GM19467 (cell line): ENCODE measurements at regions not wholly inside any gene's neighbourhood (a gene's known extent, or its start where the extent isn't known, plus 50 kb on each side); places are given as distances from the start of the nearest gene placed in this dataset.
"Not testable (repeated sequence)": the region's sequence is repeated elsewhere in the genome, so short reads cannot be mapped to it uniquely, and the experiment has no call there.

Experiments
- ATAC-seq: cut with Tn5 transposase; IDR thresholded peaks from one replicate; pipeline ENCODE4 v1.9.1; 2021; ENCODE audit warnings: mild to moderate bottlenecking, moderate library complexity; ENCODE audit not compliant: unreplicated experiment

- no peak for ATAC-seq
Observed at GRCh38 chrX:74085642-74086236, 218.2 kb upstream of the ZCCHC13 start.

GRCh38 chrX:74080165-74080564 is 223.8 kb upstream of the ZCCHC13 start:
- no peak for ATAC-seq

- no peak for ATAC-seq
Observed at GRCh38 chrX:74065831-74066390, 213.4 kb upstream of the XIST start.

GRCh38 chrX:74063426-74064155 is 211.1 kb upstream of the XIST start:
- no peak for ATAC-seq

- no peak for ATAC-seq
Observed at GRCh38 chrX:74061879-74062278, 209.4 kb upstream of the XIST start.

- ATAC-seq: no peak
Observed at GRCh38 chrX:74049126-74049525, 196.6 kb upstream of the XIST start.

- not testable (repeated sequence) for ATAC-seq
Observed at GRCh38 chrX:74034066-74034465, 181.6 kb upstream of the XIST start.

- not testable (repeated sequence) for ATAC-seq
Observed at GRCh38 chrX:74031527-74031926, 179.0 kb upstream of the XIST start.

- not testable (repeated sequence) for ATAC-seq
Observed at GRCh38 chrX:74030766-74031165, 178.3 kb upstream of the XIST start.

GRCh38 chrX:74025145-74025544 is 172.6 kb upstream of the XIST start:
- ATAC-seq: not testable (repeated sequence)

GRCh38 chrX:74023203-74023602 is 170.7 kb upstream of the XIST start:
- no peak for ATAC-seq

GRCh38 chrX:74018253-74018652 is 165.7 kb upstream of the XIST start:
- no peak for ATAC-seq

GRCh38 chrX:74015379-74016019 is 163.0 kb upstream of the XIST start:
- peak; percentile 88 for ATAC-seq

- ATAC-seq: no peak
Observed at GRCh38 chrX:74009041-74009440, 156.5 kb upstream of the XIST start.

- no peak for ATAC-seq
Observed at GRCh38 chrX:73992019-73992418, 139.5 kb upstream of the XIST start.

GRCh38 chrX:73987166-73987565 is 134.7 kb upstream of the XIST start:
- no peak for ATAC-seq

- no peak for ATAC-seq
Observed at GRCh38 chrX:73979551-73980131, 127.1 kb upstream of the XIST start.

- ATAC-seq: no peak
Observed at GRCh38 chrX:73977542-73978169, 125.1 kb upstream of the XIST start.

- not testable (repeated sequence) for ATAC-seq
Observed at GRCh38 chrX:73967461-73967860, 114.9 kb upstream of the XIST start.

GRCh38 chrX:73965833-73966232 is 113.3 kb upstream of the XIST start:
- no peak for ATAC-seq

- ATAC-seq: no peak
Observed at GRCh38 chrX:73964579-73964978, 112.1 kb upstream of the XIST start.
